NCI-H446 treated with DMSO at 0.1 percent for 48 hours (cell line): ENCODE measurements at regions not wholly inside any gene's neighbourhood (a gene's known extent, or its start where the extent isn't known, plus 50 kb on each side); places are given as distances from the start of the nearest gene placed in this dataset.

Experiments used
- DNase-seq: peaks from one replicate; lab custom pipeline; 2025; lab: John Stamatoyannopoulos, UW

DNA sequence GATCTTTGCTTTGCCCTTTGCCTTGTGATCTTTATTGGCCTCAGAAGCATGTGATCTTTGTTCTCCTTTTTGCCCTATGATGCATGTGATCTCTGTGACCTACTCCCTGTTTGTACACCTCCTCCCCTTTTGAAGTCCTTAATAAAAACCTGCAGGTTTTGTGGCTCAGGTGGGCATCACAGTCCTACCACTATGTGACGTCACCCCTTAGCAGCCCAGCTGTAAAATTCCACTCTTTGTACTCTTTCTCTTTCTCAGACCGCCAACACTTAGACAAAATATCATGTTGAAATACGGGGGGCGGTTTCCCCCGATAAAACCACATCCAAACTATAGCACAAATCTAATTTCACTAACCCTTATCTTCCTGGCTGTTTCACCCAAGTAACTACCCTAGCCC lies 76.7 kb upstream of the RAPGEF4 start:
- no peak for DNase-seq

DNA sequence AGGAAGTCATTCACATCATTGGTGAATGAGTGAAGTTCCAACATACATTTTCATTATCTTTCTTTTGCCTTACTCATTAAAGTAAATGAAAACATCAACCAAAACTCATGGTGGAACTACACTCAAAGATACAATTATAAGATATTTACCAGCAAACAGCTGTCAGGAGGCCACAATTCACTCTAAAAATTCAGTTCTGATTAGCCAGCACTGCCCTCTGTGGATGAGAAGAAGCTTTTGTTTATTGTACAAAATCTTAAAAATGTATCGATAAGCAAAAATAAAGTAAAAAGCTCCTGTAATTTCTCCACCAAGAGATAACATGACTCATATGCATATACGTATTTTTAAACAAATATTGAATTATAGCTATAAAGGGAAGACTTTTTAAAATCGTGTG lies 73.5 kb upstream of the RAPGEF4 start:
- no peak for DNase-seq

GRCh38 chr2:172664766-172665165 lies 70.9 kb upstream of the RAPGEF4 start:
- DNase-seq = no peak

- no peak for DNase-seq
Observed at GRCh38 chr2:172667581-172668325, 67.9 kb upstream of the RAPGEF4 start.

- no peak for DNase-seq
Observed at GRCh38 chr2:172671501-172671900, 64.1 kb upstream of the RAPGEF4 start.

DNA sequence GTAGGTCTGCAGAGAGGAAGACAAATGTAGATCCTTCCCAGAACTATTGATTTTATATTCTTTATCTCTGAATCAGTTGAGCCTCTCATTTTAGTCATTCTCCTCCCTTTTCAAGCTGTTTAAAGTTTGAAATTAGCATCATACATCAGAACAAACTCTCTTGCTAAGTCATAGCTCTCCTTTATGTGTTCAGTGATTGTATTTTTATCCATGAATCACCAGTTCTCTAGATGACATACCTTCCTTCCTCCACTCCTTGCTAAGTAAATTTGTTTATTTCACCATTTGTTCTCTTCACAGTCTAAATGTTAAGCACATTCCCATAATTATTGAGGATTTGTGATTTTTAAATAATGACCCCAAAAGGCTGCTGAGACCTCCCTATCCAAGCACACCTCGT lies 63.5 kb upstream of the RAPGEF4 start:
- DNase-seq = no peak

DNA sequence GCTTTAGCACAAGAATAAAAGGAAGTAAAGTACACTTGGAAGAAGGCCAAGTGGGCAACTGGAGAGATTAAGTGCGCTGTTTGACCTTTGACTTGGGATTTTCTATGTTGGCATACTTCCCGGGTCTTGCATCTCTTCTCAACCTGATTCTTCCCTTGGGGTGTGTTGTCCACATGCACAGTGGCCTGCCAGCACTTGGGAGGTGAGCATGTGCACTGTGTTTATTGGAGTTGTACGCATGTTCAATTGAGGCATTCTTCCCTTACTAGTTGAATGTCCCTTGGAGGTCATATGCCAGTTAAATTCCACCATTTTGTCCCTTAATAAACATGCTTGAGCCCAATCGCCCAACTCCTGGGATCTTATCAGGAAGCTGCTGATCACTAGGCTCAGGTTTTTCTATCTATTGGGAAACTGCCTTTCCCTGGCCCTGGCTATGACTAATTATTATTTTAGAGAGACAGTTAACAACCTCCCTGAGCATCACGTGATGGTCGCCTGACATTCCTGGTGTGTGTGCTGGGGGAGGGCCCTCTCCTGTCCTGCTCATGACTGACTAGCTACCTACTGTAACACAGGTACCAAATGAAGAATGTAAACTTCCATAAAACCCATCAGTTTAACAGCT lies 62.5 kb upstream of the RAPGEF4 start:
- no peak for DNase-seq

DNA sequence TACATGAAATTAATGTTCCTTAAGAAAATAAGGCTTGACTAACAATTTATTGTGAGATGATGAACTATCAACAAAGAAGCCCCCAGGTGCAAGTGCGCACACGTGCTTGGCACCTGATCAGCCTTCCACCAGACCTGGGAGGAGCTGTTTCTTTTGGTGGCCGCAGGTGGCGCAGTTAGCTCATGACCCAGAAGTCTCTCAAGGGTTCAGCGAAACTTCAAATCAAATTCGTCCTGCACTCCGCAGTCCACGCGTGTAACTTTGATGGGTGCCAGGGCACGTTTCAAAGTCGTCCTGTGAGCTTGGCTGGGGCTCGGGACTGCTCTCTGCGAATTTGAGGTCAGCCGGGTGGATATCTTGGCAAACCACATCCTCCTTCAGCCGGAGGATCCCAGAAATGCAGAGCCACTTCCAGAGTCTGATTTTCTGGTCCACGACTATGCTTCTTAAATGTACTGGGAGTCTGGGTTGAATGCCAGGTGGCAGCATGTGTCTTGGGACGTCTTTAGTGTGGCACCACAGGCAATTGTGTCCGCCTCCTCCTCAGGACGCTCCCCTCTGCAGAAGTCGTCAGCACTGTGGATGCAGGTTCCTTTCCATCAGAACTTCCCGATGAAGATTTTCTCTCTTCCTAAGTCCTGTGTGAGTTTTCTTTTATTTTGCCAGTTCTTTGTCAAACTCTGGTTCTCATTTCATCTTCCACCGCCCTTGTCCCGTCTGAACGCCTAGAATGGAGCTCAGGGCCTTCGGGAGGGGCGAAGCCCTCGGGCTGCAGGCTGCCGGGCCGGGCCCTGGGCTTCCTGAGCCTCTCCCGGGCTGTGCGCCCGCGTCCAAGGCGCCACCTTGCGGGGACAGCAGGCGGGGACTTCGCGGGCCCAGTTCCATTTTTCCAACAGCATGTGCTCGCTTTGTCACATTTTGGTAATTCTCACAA lies 61.3 kb upstream of the RAPGEF4 start:
- DNase-seq = no peak

DNA sequence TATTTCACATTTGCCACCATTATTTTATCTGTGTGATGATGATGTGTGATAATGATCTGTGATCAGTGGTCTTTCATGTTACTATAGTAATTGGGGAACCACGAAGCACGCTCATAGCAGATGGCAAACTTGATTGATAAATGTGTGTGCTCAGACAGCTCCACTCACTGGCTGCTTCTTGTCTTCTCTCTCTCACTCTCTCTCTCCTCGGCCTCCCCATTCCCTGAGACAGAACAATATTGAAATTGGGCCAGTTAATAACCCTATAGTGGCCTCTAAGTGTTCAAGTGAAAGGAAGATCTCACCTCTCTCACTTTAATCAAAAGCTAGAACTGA lies 60.7 kb upstream of the RAPGEF4 start:
- DNase-seq = no peak

DNA sequence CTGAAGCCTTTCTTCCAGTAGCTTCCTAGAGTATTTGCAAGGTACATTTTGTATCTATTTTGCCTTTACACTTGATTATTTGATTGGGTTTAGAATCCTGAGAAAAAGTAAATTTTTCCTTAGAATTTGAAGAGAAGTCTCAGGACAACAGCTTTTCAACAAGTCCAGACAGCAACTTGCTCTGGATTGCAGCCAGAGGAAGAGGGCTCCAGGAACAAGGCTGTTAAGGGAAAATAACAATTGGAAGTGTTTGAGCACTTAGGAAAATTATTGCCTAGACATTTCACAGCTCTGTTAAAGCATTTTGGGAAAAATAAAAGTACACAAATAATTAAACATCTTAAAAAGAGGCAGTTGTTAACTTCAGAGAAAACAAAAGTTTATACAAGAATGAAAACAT lies 58.3 kb upstream of the RAPGEF4 start:
- peak; percentile 36 for DNase-seq

- DNase-seq = no peak
Observed at GRCh38 chr2:172680436-172681068, 55.1 kb upstream of the RAPGEF4 start.

DNA sequence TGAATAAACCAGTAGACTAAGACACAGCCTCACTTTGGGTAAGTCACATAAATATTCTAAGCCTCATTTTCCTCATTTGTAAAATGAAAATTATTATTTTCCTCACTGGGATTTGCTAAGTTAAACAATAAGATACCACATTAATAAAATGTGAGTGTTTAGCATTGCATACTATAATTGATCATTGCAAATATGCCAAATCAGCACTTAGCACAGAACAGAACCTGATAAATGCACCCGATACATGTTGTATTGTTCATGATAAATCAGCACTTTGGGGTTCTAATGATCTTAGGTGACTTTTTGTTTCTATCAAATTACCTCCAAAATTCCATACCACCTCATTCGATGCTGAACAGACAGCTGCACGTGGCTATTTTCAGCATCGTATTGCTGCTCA lies 50.2 kb upstream of the RAPGEF4 start:
- DNase-seq = no peak
